H9 (cell line): ENCODE measurements at regions not wholly inside any gene's neighbourhood (a gene's known extent, or its start where the extent isn't known, plus 50 kb on each side); places are given as distances from the start of the nearest gene placed in this dataset.

Source experiments
- DNase-seq: peaks from one replicate; pipeline ENCODE4 v3.0.0-alpha.2; 2017
- H2AFZ ChIP-seq: one replicate; pipeline ENCODE4 v1.6.1; 2013; ENCODE audit warnings: mild to moderate bottlenecking, low read length, control low read depth, moderate library complexity
- H2AK5ac ChIP-seq: 2 replicates; pipeline ENCODE4 v1.6.1; 2013; ENCODE audit warnings: low read length, control low read depth, mixed read lengths; ENCODE audit not compliant: insufficient read length
- H2BK120ac ChIP-seq: one replicate; pipeline ENCODE4 v1.6.1; 2013; ENCODE audit warnings: low read depth, mild to moderate bottlenecking, low read length, control low read depth, inconsistent platforms; ENCODE audit not compliant: poor library complexity, severe bottlenecking
- H2BK12ac ChIP-seq: 2 replicates; pipeline ENCODE4 v1.6.1; 2013; ENCODE audit warnings: low read length, control low read depth, mixed read lengths, low read depth; ENCODE audit not compliant: insufficient read length
- H2BK15ac ChIP-seq: 2 replicates; pipeline ENCODE4 v1.6.1; 2013; ENCODE audit warnings: low read depth, low read length, control low read depth
- H2BK20ac ChIP-seq: one replicate; pipeline ENCODE4 v1.6.1; 2013; ENCODE audit warnings: low read depth, mild to moderate bottlenecking, low read length, control low read depth, inconsistent platforms; ENCODE audit not compliant: poor library complexity, severe bottlenecking
- H2BK5ac ChIP-seq: 2 replicates; pipeline ENCODE4 v1.6.1; 2013; ENCODE audit warnings: low read length, control low read depth, mixed read lengths; ENCODE audit not compliant: insufficient read length
- H3K14ac ChIP-seq: 2 replicates; pipeline ENCODE4 v1.6.1; 2013; ENCODE audit warnings: low read length, control low read depth; ENCODE audit not compliant: insufficient read depth
- H3K18ac ChIP-seq: 2 replicates; pipeline ENCODE4 v1.6.1; 2013; ENCODE audit warnings: low read depth, mild to moderate bottlenecking, mixed read lengths, low read length, control low read depth; ENCODE audit not compliant: insufficient read length
- H3K23ac ChIP-seq: 2 replicates; pipeline ENCODE4 v1.6.1; 2013; ENCODE audit warnings: low read length, control low read depth, mixed read lengths, low read depth; ENCODE audit not compliant: insufficient read length
- H3K23me2 ChIP-seq: 2 replicates; pipeline ENCODE4 v1.6.1; 2013; ENCODE audit warnings: low read depth, mild to moderate bottlenecking, mixed read lengths, low read length, control low read depth; ENCODE audit not compliant: insufficient read length, poor library complexity, severe bottlenecking
- H3K27ac ChIP-seq: 2 replicates; pipeline ENCODE4 v1.5.1; 2013; ENCODE audit warnings: low read length, control low read depth, mixed read lengths, low read depth; ENCODE audit not compliant: insufficient read length
- H3K27me3 ChIP-seq: 2 replicates; pipeline ENCODE4 v1.6.1; 2013; ENCODE audit warnings: low read length, control low read depth, inconsistent platforms; ENCODE audit not compliant: insufficient read depth
- H3K4ac ChIP-seq: 2 replicates; pipeline ENCODE4 v1.6.1; 2013; ENCODE audit warnings: low read depth, mild to moderate bottlenecking, control low read depth, inconsistent platforms, low read length, moderate library complexity
- H3K4me1 ChIP-seq: 2 replicates; pipeline ENCODE4 v1.6.1; 2013; ENCODE audit warnings: low read length, control low read depth, inconsistent platforms; ENCODE audit not compliant: insufficient read depth
- H3K4me2 ChIP-seq: 2 replicates; pipeline ENCODE4 v1.6.1; 2013; ENCODE audit warnings: low read length, control low read depth, mixed read lengths; ENCODE audit not compliant: insufficient read length, insufficient read depth
- H3K56ac ChIP-seq: 2 replicates; pipeline ENCODE4 v1.6.1; 2013; ENCODE audit warnings: low read depth, mild to moderate bottlenecking, mixed read lengths, low read length, control low read depth; ENCODE audit not compliant: insufficient read length
- H3K79me1 ChIP-seq: 2 replicates; pipeline ENCODE4 v1.6.1; 2013; ENCODE audit warnings: low read depth, mild to moderate bottlenecking, moderate library complexity, low read length, control low read depth, inconsistent platforms; ENCODE audit not compliant: insufficient read depth, poor library complexity, severe bottlenecking
- H3K79me2 ChIP-seq: 2 replicates; pipeline ENCODE4 v1.6.1; 2013; ENCODE audit warnings: low read length, control low read depth, inconsistent platforms; ENCODE audit not compliant: insufficient read depth
- H3K9ac ChIP-seq: 2 replicates; pipeline ENCODE4 v1.6.1; 2013; ENCODE audit warnings: low read length, control low read depth, mixed read lengths; ENCODE audit not compliant: insufficient read length; ENCODE audit errors: extremely low read depth
- H3K9me3 ChIP-seq: one replicate; pipeline ENCODE4 v1.6.1; 2013; ENCODE audit warnings: low read depth, low read length, inconsistent platforms; ENCODE audit not compliant: control insufficient read depth
- H3T11ph ChIP-seq: one replicate; pipeline ENCODE4 v1.6.1; 2013; ENCODE audit warnings: mild to moderate bottlenecking, low read length, control low read depth, inconsistent platforms
- H4K20me1 ChIP-seq: one replicate; pipeline ENCODE4 v1.6.1; 2013; ENCODE audit not compliant: control insufficient read depth, insufficient read length, insufficient read depth
- H4K5ac ChIP-seq: 2 replicates; pipeline ENCODE4 v1.6.1; 2013; ENCODE audit warnings: low read depth, mild to moderate bottlenecking, mixed read lengths, low read length, control low read depth; ENCODE audit not compliant: insufficient read length
- H4K8ac ChIP-seq: replicated peaks from 2 replicates; pipeline ENCODE4 v1.6.1; 2013; ENCODE audit warnings: low read length, control low read depth, mixed read lengths, low read depth; ENCODE audit not compliant: insufficient read length
- H4K91ac ChIP-seq: 2 replicates; pipeline ENCODE4 v1.6.1; 2013; ENCODE audit warnings: low read depth, mild to moderate bottlenecking, moderate library complexity, mixed read lengths, low read length, control low read depth; ENCODE audit not compliant: insufficient read length
- H3K27ac Mint-ChIP-seq, 3 experiments: 2 replicates in 2 of 3; 3 replicates in 1 of 3; pipeline ENCODE4 v1.8.0; 2020 to 2021; ENCODE audit warnings: mixed read lengths in 3 of 3, mild to moderate bottlenecking in 1 of 3, moderate library complexity in 1 of 3
- H3K27me3 Mint-ChIP-seq: 2 replicates; pipeline ENCODE4 v1.8.0; 2021; ENCODE audit warnings: low read depth, mild to moderate bottlenecking, moderate library complexity, mixed read lengths
- H3K36me3 Mint-ChIP-seq, 3 experiments: 2 replicates in 2 of 3; 3 replicates in 1 of 3; pipeline ENCODE4 v1.8.0; 2020 to 2021; ENCODE audit warnings: low read depth in 3 of 3, mixed read lengths in 3 of 3; ENCODE audit not compliant: insufficient read depth in 1 of 3
- H3K4me1 Mint-ChIP-seq, 2 experiments: 2 replicates each; pipeline ENCODE4 v1.8.0; 2020; ENCODE audit warnings: mixed read lengths in 2 of 2
- H3K4me3 Mint-ChIP-seq, 2 experiments: 2 replicates in 1 of 2; 3 replicates in 1 of 2; pipeline ENCODE4 v1.8.0; 2020 to 2021; ENCODE audit warnings: mild to moderate bottlenecking in 2 of 2, mixed read lengths in 2 of 2, moderate library complexity in 1 of 2
- H3K9me3 Mint-ChIP-seq, 2 experiments: 2 replicates in 1 of 2; 3 replicates in 1 of 2; pipeline ENCODE4 v1.8.0; 2020; ENCODE audit warnings: mild to moderate bottlenecking in 2 of 2, mixed read lengths in 2 of 2, moderate library complexity in 1 of 2
- WGBS: extraction: QIAGEN DNeasy Blood & Tissue Kit; methylation state at CpG from one replicate; pipeline ENCODE4 v1.1.7; 2013; ENCODE audit warnings: missing lambda C conversion rate, low lambda C conversion rate, mixed read lengths; ENCODE audit not compliant: insufficient read length; ENCODE audit errors: extremely low coverage; 5-methylcytosine and 5-hydroxymethylcytosine counted together
- TF ChIP-seq, protein P1 (sequence below): fragments of 200-600 bp; sonication (generic); conservative IDR thresholded peaks from 3 replicates; pipeline ENCODE4 v1.8.0; 2021; ENCODE audit warnings: antibody characterized with exemption, mild to moderate bottlenecking

DNA sequence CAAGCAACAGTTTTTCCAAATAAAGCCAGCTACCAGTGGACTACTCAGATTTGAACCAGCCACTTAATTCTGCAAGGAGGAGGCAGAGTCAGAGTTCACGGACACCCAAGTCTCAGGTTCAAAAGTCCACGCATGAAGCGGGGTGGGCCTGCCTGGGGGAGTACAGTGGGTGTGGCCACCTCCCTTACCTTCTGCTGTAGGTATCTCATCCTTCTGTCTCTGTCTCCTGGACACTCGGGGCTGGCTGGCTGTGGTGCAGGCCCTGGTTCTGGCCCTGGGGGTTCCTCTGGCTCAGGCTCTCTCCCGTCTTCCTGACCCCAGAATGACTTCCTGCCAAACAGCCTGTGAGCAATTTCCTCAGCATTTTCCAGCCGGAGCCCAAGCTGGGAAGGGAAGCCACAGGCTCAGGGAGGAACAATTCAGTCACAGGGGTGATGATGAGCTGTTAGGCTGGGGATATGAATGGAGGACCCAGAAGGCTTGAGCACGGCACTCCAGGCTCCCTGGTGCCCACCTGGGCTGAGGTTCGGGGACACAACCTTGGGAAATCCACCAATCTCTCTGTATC lies 101.9 kb downstream of the LITAF start:
- Histone ChIP-seq H2AK5ac (no peak overlapping the region), H4K8ac (no peak overlapping the region), H3K27me3 (no peaks in the 10 kb centered on the region), H3K9me3 (peaks cover 7% of the 10 kb centered on the region), H4K5ac (no peak overlapping the region), H2BK20ac (no peak overlapping the region), H2AFZ (no peak overlapping the region), H3K14ac (no peak overlapping the region), H2BK120ac (no peak overlapping the region), H3K79me1 (no peaks in the 10 kb centered on the region), H2BK12ac (no peak overlapping the region), H3T11ph (no peak overlapping the region), H3K23me2 (no peaks in the 10 kb centered on the region), H3K23ac (no peak overlapping the region), H3K18ac (no peak overlapping the region), H2BK5ac (no peak overlapping the region), H4K91ac (no peak overlapping the region), H3K79me2 (no peaks in the 10 kb centered on the region), H3K4me2 (no peak overlapping the region), H3K27ac (no peak overlapping the region), H4K20me1 (no peaks in the 10 kb centered on the region), H3K56ac (no peak overlapping the region), H2BK15ac (no peak overlapping the region), H3K4ac (no peak overlapping the region), H3K4me1 (no peaks in the 10 kb centered on the region), H3K9ac (no peak overlapping the region)
- H3K27me3 Mint-ChIP-seq: peaks cover 2% of the 10 kb centered on the region; the same call in 1 of the 2 replicates
- no peak for DNase-seq
- WGBS: no CpG with 5 or more reads among the region's 8 CpGs
- H3K36me3 Mint-ChIP-seq: peaks cover 15 to 56% (median 27%) of the 10 kb centered on the region in 3 experiments
- peaks cover 33 to 41% of the 10 kb centered on the region in 2 experiments for H3K9me3 Mint-ChIP-seq
- no peak overlapping the region for H3K27ac Mint-ChIP-seq
- H3K4me1 Mint-ChIP-seq: peaks cover 0 to 2% of the 10 kb centered on the region in 2 experiments; a peak in 1 of 4 replicates
- TF ChIP-seq, protein P1, sequence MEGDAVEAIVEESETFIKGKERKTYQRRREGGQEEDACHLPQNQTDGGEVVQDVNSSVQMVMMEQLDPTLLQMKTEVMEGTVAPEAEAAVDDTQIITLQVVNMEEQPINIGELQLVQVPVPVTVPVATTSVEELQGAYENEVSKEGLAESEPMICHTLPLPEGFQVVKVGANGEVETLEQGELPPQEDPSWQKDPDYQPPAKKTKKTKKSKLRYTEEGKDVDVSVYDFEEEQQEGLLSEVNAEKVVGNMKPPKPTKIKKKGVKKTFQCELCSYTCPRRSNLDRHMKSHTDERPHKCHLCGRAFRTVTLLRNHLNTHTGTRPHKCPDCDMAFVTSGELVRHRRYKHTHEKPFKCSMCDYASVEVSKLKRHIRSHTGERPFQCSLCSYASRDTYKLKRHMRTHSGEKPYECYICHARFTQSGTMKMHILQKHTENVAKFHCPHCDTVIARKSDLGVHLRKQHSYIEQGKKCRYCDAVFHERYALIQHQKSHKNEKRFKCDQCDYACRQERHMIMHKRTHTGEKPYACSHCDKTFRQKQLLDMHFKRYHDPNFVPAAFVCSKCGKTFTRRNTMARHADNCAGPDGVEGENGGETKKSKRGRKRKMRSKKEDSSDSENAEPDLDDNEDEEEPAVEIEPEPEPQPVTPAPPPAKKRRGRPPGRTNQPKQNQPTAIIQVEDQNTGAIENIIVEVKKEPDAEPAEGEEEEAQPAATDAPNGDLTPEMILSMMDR: no peak
- H3K4me3 Mint-ChIP-seq: no peak overlapping the region
